ENCODE measurements at regions not wholly inside any gene's neighbourhood (a gene's known extent, or its start where the extent isn't known, plus 50 kb on each side); places are given as distances from the start of the nearest gene placed in this dataset.

DNA sequence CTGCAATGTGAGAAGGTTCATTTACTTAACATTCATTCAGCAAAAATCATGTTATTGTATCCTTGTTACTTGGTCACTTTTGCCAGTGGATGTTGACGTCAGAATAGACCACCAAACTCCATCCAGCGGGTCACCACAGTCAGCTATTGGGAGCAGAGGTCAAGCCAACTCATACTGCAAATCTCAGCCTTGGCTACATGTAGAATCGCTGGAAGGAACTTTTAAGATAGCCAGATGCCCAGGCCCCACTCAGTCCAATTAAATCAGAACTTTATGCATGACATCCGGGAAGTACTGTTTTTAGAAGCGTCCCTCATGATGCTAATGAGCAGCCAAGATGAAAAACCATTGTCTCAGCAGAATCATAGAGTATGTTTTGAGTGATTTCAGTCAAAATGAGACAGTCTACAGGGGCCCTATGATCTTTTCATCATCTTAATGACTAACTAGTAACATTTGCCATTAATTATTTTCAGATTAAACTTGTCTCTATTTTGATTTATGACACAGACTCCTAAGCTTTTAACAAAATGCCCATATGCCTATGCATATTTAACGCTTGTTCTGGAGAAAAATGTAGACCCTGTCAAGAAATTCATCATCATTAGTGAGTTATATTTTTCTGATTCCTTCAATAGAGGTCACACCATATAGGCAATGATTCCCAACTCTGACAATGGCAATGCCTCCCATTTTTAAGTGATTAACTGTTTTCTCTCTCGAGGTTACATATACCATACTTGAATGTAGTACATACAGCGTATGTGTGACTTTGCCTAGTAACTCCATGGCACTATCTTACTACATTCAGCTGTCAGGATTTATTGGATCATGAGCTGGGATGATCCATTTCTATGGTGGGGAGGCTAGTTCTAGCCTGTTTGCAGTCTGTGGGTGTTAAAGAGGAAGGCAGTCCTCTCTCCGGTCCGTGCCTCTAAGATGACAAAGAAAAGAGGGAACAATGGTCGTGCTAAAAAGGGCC lies 63.7 kb upstream of the CCBE1 start:
- Mint-ChIP-seq H3K4me3 (no peak overlapping the region), H3K27me3 (ENCODE audit: low read depth) (no peaks in the 10 kb centered on the region), H3K27ac (peak overlapping the region; percentile 36 to 73 (median 64)), H3K4me1 (peaks cover 51% of the 10 kb centered on the region), H3K36me3 (ENCODE audit: low read depth) (no peaks in the 10 kb centered on the region), H3K9me3 (no peaks in the 10 kb centered on the region)
- TF ChIP-seq, protein P1, sequence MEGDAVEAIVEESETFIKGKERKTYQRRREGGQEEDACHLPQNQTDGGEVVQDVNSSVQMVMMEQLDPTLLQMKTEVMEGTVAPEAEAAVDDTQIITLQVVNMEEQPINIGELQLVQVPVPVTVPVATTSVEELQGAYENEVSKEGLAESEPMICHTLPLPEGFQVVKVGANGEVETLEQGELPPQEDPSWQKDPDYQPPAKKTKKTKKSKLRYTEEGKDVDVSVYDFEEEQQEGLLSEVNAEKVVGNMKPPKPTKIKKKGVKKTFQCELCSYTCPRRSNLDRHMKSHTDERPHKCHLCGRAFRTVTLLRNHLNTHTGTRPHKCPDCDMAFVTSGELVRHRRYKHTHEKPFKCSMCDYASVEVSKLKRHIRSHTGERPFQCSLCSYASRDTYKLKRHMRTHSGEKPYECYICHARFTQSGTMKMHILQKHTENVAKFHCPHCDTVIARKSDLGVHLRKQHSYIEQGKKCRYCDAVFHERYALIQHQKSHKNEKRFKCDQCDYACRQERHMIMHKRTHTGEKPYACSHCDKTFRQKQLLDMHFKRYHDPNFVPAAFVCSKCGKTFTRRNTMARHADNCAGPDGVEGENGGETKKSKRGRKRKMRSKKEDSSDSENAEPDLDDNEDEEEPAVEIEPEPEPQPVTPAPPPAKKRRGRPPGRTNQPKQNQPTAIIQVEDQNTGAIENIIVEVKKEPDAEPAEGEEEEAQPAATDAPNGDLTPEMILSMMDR (IDR thresholded peaks at IDR 0.05; ENCODE audit: unreplicated experiment in 3 of 3): no peak

DNA sequence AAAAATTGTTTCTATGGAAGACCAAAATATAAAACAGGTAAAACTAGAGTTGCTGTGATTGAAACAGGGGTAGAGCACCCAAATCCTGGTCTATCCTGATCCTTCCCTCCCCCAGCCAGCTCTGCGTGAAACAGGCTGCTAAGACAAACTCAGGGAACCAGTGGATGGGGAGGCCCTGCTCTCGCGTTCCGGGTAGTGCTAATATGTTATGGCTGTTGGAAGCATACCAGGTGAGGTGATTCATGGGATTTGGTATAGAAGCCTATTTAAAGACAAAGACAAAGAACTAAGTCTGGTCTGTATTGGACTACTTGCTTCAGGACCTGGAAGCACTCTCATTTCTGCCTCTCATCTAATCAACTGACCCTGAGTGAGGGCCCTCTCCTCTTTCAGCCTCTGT lies 63.0 kb upstream of the CCBE1 start:
- TF ChIP-seq, protein P1 (IDR thresholded peaks at IDR 0.05; ENCODE audit: unreplicated experiment in 3 of 3): no peak
- Mint-ChIP-seq H3K27ac (peak overlapping the region; percentile 36 to 73 (median 48)), H3K9me3 (no peaks in the 10 kb centered on the region), H3K36me3 (ENCODE audit: low read depth) (no peaks in the 10 kb centered on the region), H3K4me1 (peaks cover 51% of the 10 kb centered on the region), H3K4me3 (no peak overlapping the region), H3K27me3 (ENCODE audit: low read depth) (no peaks in the 10 kb centered on the region)

DNA sequence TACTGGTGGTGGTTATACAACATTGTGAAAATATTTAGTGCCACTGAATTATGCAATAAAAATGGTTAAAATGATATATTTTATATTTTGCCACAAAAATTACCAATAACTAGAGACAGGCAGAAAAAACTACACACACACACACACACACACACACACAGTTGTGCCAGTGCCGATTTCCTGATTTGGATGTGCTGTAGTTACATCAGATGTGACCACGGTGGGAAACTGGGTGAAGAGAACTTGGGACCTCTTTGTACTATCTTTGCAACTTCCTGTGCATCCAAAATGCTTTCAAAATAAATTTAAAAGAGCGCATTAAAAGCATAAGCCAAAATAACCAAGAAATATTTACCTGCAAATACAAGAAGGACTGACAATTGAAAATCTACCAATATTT lies 61.6 kb upstream of the CCBE1 start:
- Mint-ChIP-seq H3K4me3 (no peak overlapping the region), H3K36me3 (ENCODE audit: low read depth) (no peaks in the 10 kb centered on the region), H3K4me1 (peaks cover 50% of the 10 kb centered on the region), H3K9me3 (no peaks in the 10 kb centered on the region), H3K27ac (peak overlapping the region; percentile 66 to 87 (median 84)), H3K27me3 (ENCODE audit: low read depth) (no peaks in the 10 kb centered on the region)
- TF ChIP-seq, protein P1 (IDR thresholded peaks at IDR 0.05; ENCODE audit: unreplicated experiment in 3 of 3): no peak

DNA sequence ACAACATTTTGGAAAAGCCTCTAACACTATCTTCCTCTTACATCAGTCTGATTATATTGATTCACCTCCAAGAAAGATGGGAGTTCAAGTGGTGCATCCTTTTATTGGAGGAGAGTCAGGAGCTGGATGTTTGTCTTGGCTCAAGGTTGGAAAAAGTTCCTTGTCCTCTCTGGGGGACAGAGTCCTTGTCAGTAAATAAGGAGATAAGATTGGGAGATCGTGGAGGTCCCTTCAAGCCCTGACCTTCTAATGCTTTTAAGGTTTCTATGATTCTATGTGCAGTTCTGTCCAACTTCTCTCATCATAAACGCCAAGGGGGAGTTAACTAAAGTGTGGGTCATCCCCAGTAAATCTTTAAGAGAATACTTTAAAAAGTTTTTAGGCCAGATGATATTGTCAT lies 60.9 kb upstream of the CCBE1 start:
- H3K4me1 Mint-ChIP-seq: peaks cover 52% of the 10 kb centered on the region
- H3K4me3 Mint-ChIP-seq: no peak overlapping the region
- no peaks in the 10 kb centered on the region for H3K9me3 Mint-ChIP-seq
- TF ChIP-seq, protein P1 (IDR thresholded peaks at IDR 0.05; ENCODE audit: unreplicated experiment in 3 of 3): no peak
- H3K27me3 Mint-ChIP-seq (ENCODE audit: low read depth): no peaks in the 10 kb centered on the region
- H3K36me3 Mint-ChIP-seq (ENCODE audit: low read depth): no peaks in the 10 kb centered on the region
- H3K27ac Mint-ChIP-seq: peak overlapping the region; percentile 66 to 87 (median 70)

DNA sequence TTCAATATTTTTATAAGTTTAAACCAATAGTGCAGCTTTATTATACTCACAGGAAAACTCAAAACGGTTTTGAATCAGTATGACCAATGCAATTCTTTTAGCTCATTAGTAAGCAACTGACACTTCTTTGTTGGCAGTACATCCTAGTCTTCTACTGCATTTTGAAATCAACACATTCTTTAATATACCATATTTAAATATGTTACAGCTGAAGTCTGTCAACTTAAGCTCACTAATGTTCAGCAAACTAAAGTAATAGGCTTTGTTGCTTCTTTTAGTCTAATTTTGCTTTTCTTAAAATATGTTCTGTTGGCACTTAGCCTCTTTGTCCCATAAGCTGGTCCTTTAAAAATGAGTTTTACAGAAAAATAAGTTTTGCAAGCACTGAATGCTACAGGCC lies 55.4 kb upstream of the CCBE1 start:
- TF ChIP-seq, protein P1 (IDR thresholded peaks at IDR 0.05; ENCODE audit: unreplicated experiment in 3 of 3): no peak
- Mint-ChIP-seq H3K9me3 (no peaks in the 10 kb centered on the region), H3K27me3 (ENCODE audit: low read depth) (no peaks in the 10 kb centered on the region), H3K36me3 (ENCODE audit: low read depth) (no peaks in the 10 kb centered on the region), H3K4me1 (peaks cover 16% of the 10 kb centered on the region), H3K4me3 (no peak overlapping the region), H3K27ac (peak overlapping the region in 2 of 3 experiments; percentile 7 to 18)

Data from nephron (organoid).